IMR-90 (cell line): ENCODE measurements at regions not wholly inside any gene's neighbourhood (a gene's known extent, or its start where the extent isn't known, plus 50 kb on each side); places are given as distances from the start of the nearest gene placed in this dataset.

Experiments used
- ATAC-seq: fragments of 200-7000 bp; cut with Tn5 transposase; 2 replicates; pipeline ENCODE4 v1.9.1; 2020; ENCODE audit warnings: low read depth, mild to moderate bottlenecking, moderate library complexity
- BruUV-seq: library from RNA; stranded (reverse); fragments of 400-500 nt; replicated peaks from 2 replicates; lab custom pipeline; 2021; lab: Mats Ljungman, UMichigan
- CTCF ChIA-PET: fragments of 300-600 bp; formaldehyde crosslinking; extraction: SDS; loops from one replicate; lab custom pipeline; 2021; ENCODE audit warnings: antibody characterized with exemption; lab: Yijun Ruan, JAX
- POLR2A ChIA-PET: fragments of 300-600 bp; sonication (Branson Sonifier 250); formaldehyde crosslinking; loops from one replicate; lab custom pipeline; 2022; ENCODE audit warnings: antibody characterized with exemption; ENCODE audit not compliant: unreplicated experiment; lab: Charles Lee
- DNase-seq: peaks from one replicate; pipeline ENCODE4 v3.0.0; 2013
- H2AFZ ChIP-seq: replicated peaks from 2 replicates; pipeline ENCODE3; 2013; ENCODE audit warnings: low read length, mild to moderate bottlenecking; ENCODE audit not compliant: poor library complexity
- H2AK5ac ChIP-seq: 2 replicates; pipeline ENCODE4 v1.6.1; 2013; ENCODE audit warnings: low read depth, low read length, inconsistent platforms
- H2AK9ac ChIP-seq: replicated peaks from 2 replicates; pipeline ENCODE3; 2013; ENCODE audit warnings: mild to moderate bottlenecking, low read depth, low read length, moderate library complexity; ENCODE audit not compliant: poor library complexity
- H2BK120ac ChIP-seq: 2 replicates; pipeline ENCODE4 v1.6.1; 2013; ENCODE audit warnings: low read depth, low read length, inconsistent platforms
- H2BK15ac ChIP-seq: 3 replicates; pipeline ENCODE4 v1.6.1; 2013; ENCODE audit warnings: low read depth, low read length, inconsistent platforms
- H2BK20ac ChIP-seq: 2 replicates; pipeline ENCODE4 v1.6.1; 2013; ENCODE audit warnings: low read depth, mild to moderate bottlenecking, inconsistent platforms, low read length, moderate library complexity
- H2BK5ac ChIP-seq: 2 replicates; pipeline ENCODE4 v1.6.1; 2013; ENCODE audit warnings: mild to moderate bottlenecking, low read depth, low read length, inconsistent platforms; ENCODE audit not compliant: poor library complexity, severe bottlenecking
- H3K14ac ChIP-seq: replicated peaks from 2 replicates; pipeline ENCODE4 v1.6.1; 2013; ENCODE audit warnings: low read depth, low read length, inconsistent platforms
- H3K18ac ChIP-seq: 2 replicates; pipeline ENCODE4 v1.6.1; 2013; ENCODE audit warnings: low read depth, low read length, control low read depth
- H3K23ac ChIP-seq: 2 replicates; pipeline ENCODE4 v1.6.1; 2013; ENCODE audit warnings: low read depth, low read length, inconsistent platforms
- H3K27ac ChIP-seq: 2 replicates; pipeline ENCODE4 v1.5.1; 2013; ENCODE audit warnings: mild to moderate bottlenecking, control low read depth, low read length; ENCODE audit not compliant: insufficient read depth
- H3K27me3 ChIP-seq: 2 replicates; pipeline ENCODE4 v1.6.1; 2013; ENCODE audit warnings: low read length; ENCODE audit not compliant: control insufficient read depth, insufficient read depth
- H3K36me3 ChIP-seq: 2 replicates; pipeline ENCODE4 v1.6.1; 2013; ENCODE audit warnings: low read length, mixed read lengths; ENCODE audit not compliant: control insufficient read depth, insufficient read depth
- H3K4ac ChIP-seq: 2 replicates; pipeline ENCODE4 v1.6.1; 2013; ENCODE audit warnings: low read depth, low read length, inconsistent platforms
- H3K4me1 ChIP-seq: 2 replicates; pipeline ENCODE4 v1.6.1; 2013; ENCODE audit warnings: low read length, mixed read lengths; ENCODE audit not compliant: control insufficient read depth, insufficient read depth
- H3K4me2 ChIP-seq: 2 replicates; pipeline ENCODE4 v1.6.1; 2013; ENCODE audit warnings: low read depth, mild to moderate bottlenecking, control low read depth, low read length, moderate library complexity
- H3K4me3 ChIP-seq: 2 replicates; pipeline ENCODE4 v1.5.1; 2013; ENCODE audit warnings: low read depth, mild to moderate bottlenecking, control low read depth, low read length, moderate library complexity; ENCODE audit not compliant: insufficient read depth
- H3K56ac ChIP-seq: 2 replicates; pipeline ENCODE4 v1.6.1; 2013; ENCODE audit warnings: low read length, inconsistent platforms; ENCODE audit not compliant: insufficient read depth; ENCODE audit errors: extremely low read depth
- H3K79me1 ChIP-seq, 2 experiments: 2 replicates each; pipeline ENCODE4 v1.6.1; 2013; ENCODE audit warnings: low read length in 2 of 2, inconsistent platforms in 1 of 2, low read depth in 1 of 2
- H3K9ac ChIP-seq: 2 replicates; pipeline ENCODE4 v1.6.1; 2013; ENCODE audit warnings: low read depth, low read length, control low read depth
- H3K9me1 ChIP-seq: 2 replicates; pipeline ENCODE4 v1.6.1; 2013; ENCODE audit warnings: low read length, inconsistent platforms; ENCODE audit not compliant: insufficient read depth
- H3K9me3 ChIP-seq: 2 replicates; pipeline ENCODE4 v1.6.1; 2013; ENCODE audit warnings: low read length; ENCODE audit not compliant: control insufficient read depth, insufficient read depth
- H4K20me1 ChIP-seq: 2 replicates; pipeline ENCODE4 v1.6.1; 2013; ENCODE audit warnings: low read length, inconsistent platforms; ENCODE audit not compliant: insufficient read depth
- H4K5ac ChIP-seq: 2 replicates; pipeline ENCODE4 v1.6.1; 2013; ENCODE audit warnings: mild to moderate bottlenecking, low read depth, low read length, control low read depth
- H4K8ac ChIP-seq, 2 experiments: 2 replicates each; pipeline ENCODE4 v1.6.1; 2013; ENCODE audit warnings: low read depth in 2 of 2, low read length in 2 of 2, control low read depth in 1 of 2, inconsistent platforms in 1 of 2
- H4K91ac ChIP-seq: 2 replicates; pipeline ENCODE4 v1.6.1; 2013; ENCODE audit warnings: low read depth, low read length, inconsistent platforms; ENCODE audit not compliant: insufficient read depth
- CEBPB ChIP-seq: IDR thresholded peaks from 2 replicates; pipeline ENCODE4 v1.6.1; 2012; ENCODE audit warnings: low read depth, low read length, improper control_type of control experiment
- CHD1 ChIP-seq: IDR thresholded peaks from 2 replicates; pipeline ENCODE4 v1.6.1; 2012; ENCODE audit warnings: low read depth, low read length, improper control_type of control experiment
- WGBS, 2 experiments: methylation state at CpG; one replicate each; pipeline versions ENCODE4 v1.1.5 to v1.1.7; 2013; ENCODE audit warnings: missing lambda C conversion rate in 2 of 2; ENCODE audit not compliant: insufficient read length in 1 of 2; ENCODE audit errors: extremely low coverage in 2 of 2; 5-methylcytosine and 5-hydroxymethylcytosine counted together
- dilution Hi-C: fragments of 300-500 bp; cut with HindIII; formaldehyde crosslinking; loops from one replicate; pipeline ENCODE4 v1.14.3; 2018; ENCODE audit warnings: low sequenced_read_pairs; ENCODE audit not compliant: unreplicated experiment
- in situ Hi-C: fragments of 300-500 bp; cut with MboI; formaldehyde crosslinking; loops from 3 replicates; pipeline ENCODE4 v1.14.3; 2019; ENCODE audit warnings: low sequenced_read_pairs, inconsistent platforms, mixed read lengths
- intact Hi-C: fragments of 100-400 bp; cut with micrococcal nuclease; formaldehyde crosslinking; loops from 2 replicates; pipeline ENCODE4 v1.10.0; 2022

- ATAC-seq: no peak
- H3K36me3 ChIP-seq: no peaks in the 10 kb centered on the region
- no peak overlapping the region for H2AK5ac ChIP-seq
- H3K27me3 ChIP-seq: no peaks in the 10 kb centered on the region
- peaks cover 7% of the 10 kb centered on the region; the same call in 1 of the 2 replicates for H3K9me3 ChIP-seq
- H2AFZ ChIP-seq: no peak overlapping the region
- H4K5ac ChIP-seq: no peak overlapping the region
- no peak overlapping the region for H2AK9ac ChIP-seq
- no CpG with 5 or more reads among the region's 1 CpG for WGBS, 2 experiments
- H3K4me2 ChIP-seq: no peak overlapping the region
- no peaks in the 10 kb centered on the region for H4K20me1 ChIP-seq
- in situ Hi-C loops: no loop called here
- H3K4me1 ChIP-seq: no peaks in the 10 kb centered on the region
- H3K27ac ChIP-seq: no peak overlapping the region
- intact Hi-C loops: no loop called here
- no peak overlapping the region for H4K91ac ChIP-seq
- no peaks in the 10 kb centered on the region for H3K79me1 ChIP-seq
- dilution Hi-C loops: no loop called here
- no peak overlapping the region for H3K9ac ChIP-seq
- DNase-seq: no peak
- POLR2A ChIA-PET: no interaction called here
- H4K8ac ChIP-seq: no peak overlapping the region
- no peak overlapping the region for H2BK5ac ChIP-seq
- H2BK15ac ChIP-seq: no peak overlapping the region
- H3K23ac ChIP-seq: no peak overlapping the region
- no TSS peak for BruUV-seq
- H2BK20ac ChIP-seq: no peak overlapping the region
- H2BK120ac ChIP-seq: no peak overlapping the region
- TF ChIP-seq CEBPB (no peak), CHD1 (no peak)
- no peak overlapping the region for H3K14ac ChIP-seq
- CTCF ChIA-PET: no interaction called here
- no peaks in the 10 kb centered on the region for H3K9me1 ChIP-seq
- H3K4me3 ChIP-seq: no peak overlapping the region
- H3K18ac ChIP-seq: no peak overlapping the region
- H3K4ac ChIP-seq: no peak overlapping the region
- no peak overlapping the region for H3K56ac ChIP-seq
Observed at GRCh38 chr5:4054092-4054491, 458.5 kb downstream of the IRX1 start.
